IPS-NIHi7 (cell line): ENCODE measurements at regions not wholly inside any gene's neighbourhood (a gene's known extent, or its start where the extent isn't known, plus 50 kb on each side); places are given as distances from the start of the nearest gene placed in this dataset.
"Not testable (repeated sequence)": the region's sequence is repeated elsewhere in the genome, so short reads cannot be mapped to it uniquely, and the experiment has no call there.

ENCODE experiments used
- DNase-seq: peaks from one replicate; pipeline ENCODE4 v3.0.0; 2012; ENCODE audit warnings: mixed read lengths; ENCODE audit errors: extremely low spot score

GRCh38 chr5:21613971-21614488 is 1239.1 kb downstream of the CDH12 start:
- DNase-seq = no peak

- DNase-seq = no peak
Observed at GRCh38 chr5:21603796-21604195, 1249.3 kb downstream of the CDH12 start.

- no peak for DNase-seq
Observed at GRCh38 chr5:21594566-21594965, 1258.6 kb downstream of the CDH12 start.

GRCh38 chr5:21593261-21593660 is 1259.9 kb downstream of the CDH12 start:
- no peak for DNase-seq

GRCh38 chr5:21581508-21581907 is 1271.6 kb downstream of the CDH12 start:
- no peak for DNase-seq

- DNase-seq = no peak
Observed at GRCh38 chr5:21574961-21575360, 1278.2 kb downstream of the CDH12 start.

- no peak for DNase-seq
Observed at GRCh38 chr5:21574438-21574837, 1278.7 kb downstream of the CDH12 start.

GRCh38 chr5:21573416-21574314 is 1279.5 kb downstream of the CDH12 start:
- no peak for DNase-seq

GRCh38 chr5:21571196-21571595 is 1281.9 kb downstream of the CDH12 start:
- not testable (repeated sequence) for DNase-seq

GRCh38 chr5:21559109-21559508 is 1294.0 kb downstream of the CDH12 start:
- not testable (repeated sequence) for DNase-seq

GRCh38 chr5:21552263-21552662 is 1300.9 kb downstream of the CDH12 start:
- DNase-seq = not testable (repeated sequence)

GRCh38 chr5:21550916-21551315 is 1302.2 kb downstream of the CDH12 start:
- not testable (repeated sequence) for DNase-seq

GRCh38 chr5:21547656-21548055 is 1305.5 kb downstream of the CDH12 start:
- not testable (repeated sequence) for DNase-seq

GRCh38 chr5:21535114-21535513 is 1318.0 kb downstream of the CDH12 start:
- not testable (repeated sequence) for DNase-seq

- DNase-seq = not testable (repeated sequence)
Observed at GRCh38 chr5:21521157-21521556, 1332.0 kb downstream of the CDH12 start.

GRCh38 chr5:21496926-21497325 is 1356.2 kb downstream of the CDH12 start:
- DNase-seq = not testable (repeated sequence)

- not testable (repeated sequence) for DNase-seq
Observed at GRCh38 chr5:21496056-21496455, 1357.1 kb downstream of the CDH12 start.

GRCh38 chr5:21495235-21495634 is 1357.9 kb downstream of the CDH12 start:
- DNase-seq = not testable (repeated sequence)

- DNase-seq = not testable (repeated sequence)
Observed at GRCh38 chr5:21494033-21494432, 1359.1 kb downstream of the CDH12 start.

GRCh38 chr5:21491182-21491581 is 1362.0 kb downstream of the CDH12 start:
- DNase-seq = not testable (repeated sequence)

GRCh38 chr5:21488828-21489227 is 1364.3 kb downstream of the CDH12 start:
- not testable (repeated sequence) for DNase-seq

- not testable (repeated sequence) for DNase-seq
Observed at GRCh38 chr5:21485458-21486000, 1367.6 kb downstream of the CDH12 start.

- not testable (repeated sequence) for DNase-seq
Observed at GRCh38 chr5:21484498-21484889, 1368.7 kb downstream of the CDH12 start.
